ENCODE measurements at regions not wholly inside any gene's neighbourhood (a gene's known extent, or its start where the extent isn't known, plus 50 kb on each side); places are given as distances from the start of the nearest gene placed in this dataset.

DNA sequence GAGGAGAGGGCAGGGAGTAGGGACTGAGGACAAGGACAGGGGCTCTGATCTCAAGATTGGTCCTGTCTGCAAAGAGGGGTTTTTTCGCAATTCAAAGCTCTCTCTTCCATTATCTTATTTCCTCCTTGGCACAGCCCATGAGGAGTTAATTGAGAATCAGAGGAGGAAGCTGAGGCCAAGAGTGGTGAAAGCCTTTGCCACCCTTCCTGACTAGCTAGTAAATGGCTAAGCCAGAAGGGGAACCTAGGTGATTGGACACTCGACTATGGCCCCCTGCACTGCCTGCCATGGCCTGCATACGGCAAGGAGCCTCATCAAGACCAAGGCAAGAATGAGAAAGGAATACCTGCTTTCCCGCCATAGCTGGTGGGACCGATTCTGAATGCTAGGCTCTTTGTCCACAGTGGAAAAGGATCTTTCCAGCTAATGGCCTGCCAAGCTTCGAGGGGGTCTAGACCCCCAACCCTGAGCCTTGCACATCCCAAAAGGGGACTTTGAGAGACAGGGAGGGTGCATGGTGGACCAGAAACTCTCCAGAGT is 237.9 kb downstream of the HAUS1 start:
- Histone ChIP-seq H3K27me3 (ENCODE audit: control insufficient read depth, insufficient read depth, low read length) (no peaks in the 10 kb centered on the region), H3K4me3 (ENCODE audit: low read length) (no peak overlapping the region), H3K36me3 (ENCODE audit: control insufficient read depth, insufficient read depth, low read length) (no peaks in the 10 kb centered on the region), H3K4me1 (ENCODE audit: control insufficient read depth, insufficient read depth, low read length) (peaks cover 8% of the 10 kb centered on the region), H3K9me3 (ENCODE audit: control insufficient read depth, insufficient read depth, low read length) (no peaks in the 10 kb centered on the region), H3K27ac (ENCODE audit: low read length) (no peak overlapping the region)
- no peak for DNase-seq (ENCODE audit: low read depth, low spot score)
- no CpG with 5 or more reads among the region's 6 CpGs for WGBS (ENCODE audit: insufficient coverage, insufficient read length)

DNA sequence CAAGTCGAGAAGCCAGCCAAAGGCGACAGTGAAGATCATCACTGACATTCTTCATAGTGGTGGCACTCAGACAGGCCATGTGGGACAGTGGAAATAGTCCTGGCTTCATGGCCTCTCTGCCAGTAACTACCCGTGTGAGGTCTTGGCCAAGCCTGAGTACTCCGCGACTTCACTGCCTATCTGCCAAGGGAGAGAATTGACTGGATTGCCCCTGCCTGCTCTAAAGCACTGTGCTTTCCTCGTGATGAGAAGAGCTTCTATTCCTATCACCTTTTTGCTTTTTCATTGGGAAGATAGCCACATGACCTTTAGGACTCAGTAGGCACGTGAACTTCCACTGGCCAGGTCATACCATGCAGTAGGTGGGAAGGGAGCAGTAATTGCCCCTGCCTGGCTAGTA is 239.3 kb downstream of the HAUS1 start:
- Histone ChIP-seq H3K36me3 (ENCODE audit: control insufficient read depth, insufficient read depth, low read length) (no peaks in the 10 kb centered on the region), H3K27me3 (ENCODE audit: control insufficient read depth, insufficient read depth, low read length) (no peaks in the 10 kb centered on the region), H3K4me1 (ENCODE audit: control insufficient read depth, insufficient read depth, low read length) (peaks cover 8% of the 10 kb centered on the region), H3K4me3 (ENCODE audit: low read length) (no peak overlapping the region), H3K9me3 (ENCODE audit: control insufficient read depth, insufficient read depth, low read length) (no peaks in the 10 kb centered on the region), H3K27ac (ENCODE audit: low read length) (no peak overlapping the region)
- no CpG with 5 or more reads among the region's 7 CpGs for WGBS (ENCODE audit: insufficient coverage, insufficient read length)
- DNase-seq (ENCODE audit: low read depth, low spot score): no peak

DNA sequence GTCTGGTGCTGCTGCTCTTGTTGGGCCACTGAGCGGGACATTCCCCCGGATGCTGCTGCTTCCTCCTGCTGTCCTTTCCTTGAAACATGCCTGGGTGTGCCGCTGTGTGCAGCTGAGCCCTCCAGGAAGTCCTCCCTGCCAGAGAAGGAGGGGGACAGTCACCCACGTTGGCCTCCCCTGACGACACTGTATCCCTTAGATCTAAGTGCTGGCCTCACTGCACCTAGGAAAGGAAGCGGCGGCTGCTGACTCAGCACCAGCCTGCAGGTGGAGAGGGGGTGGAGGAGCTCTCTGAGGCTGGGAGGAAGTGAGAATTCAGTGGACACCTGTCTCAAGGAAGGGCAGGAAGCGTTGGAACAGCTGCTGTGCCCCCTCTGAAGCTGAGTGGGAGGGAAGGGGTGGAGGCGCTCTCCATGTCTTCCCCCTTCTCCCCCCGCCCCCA is 239.8 kb downstream of the HAUS1 start:
- Histone ChIP-seq H3K36me3 (ENCODE audit: control insufficient read depth, insufficient read depth, low read length) (no peaks in the 10 kb centered on the region), H3K27me3 (ENCODE audit: control insufficient read depth, insufficient read depth, low read length) (no peaks in the 10 kb centered on the region), H3K9me3 (ENCODE audit: control insufficient read depth, insufficient read depth, low read length) (no peaks in the 10 kb centered on the region), H3K4me3 (ENCODE audit: low read length) (no peak overlapping the region), H3K27ac (ENCODE audit: low read length) (no peak overlapping the region), H3K4me1 (ENCODE audit: control insufficient read depth, insufficient read depth, low read length) (peaks cover 8% of the 10 kb centered on the region)
- no peak for DNase-seq (ENCODE audit: low read depth, low spot score)
- WGBS (ENCODE audit: insufficient coverage, insufficient read length): no CpG with 5 or more reads among the region's 10 CpGs

DNA sequence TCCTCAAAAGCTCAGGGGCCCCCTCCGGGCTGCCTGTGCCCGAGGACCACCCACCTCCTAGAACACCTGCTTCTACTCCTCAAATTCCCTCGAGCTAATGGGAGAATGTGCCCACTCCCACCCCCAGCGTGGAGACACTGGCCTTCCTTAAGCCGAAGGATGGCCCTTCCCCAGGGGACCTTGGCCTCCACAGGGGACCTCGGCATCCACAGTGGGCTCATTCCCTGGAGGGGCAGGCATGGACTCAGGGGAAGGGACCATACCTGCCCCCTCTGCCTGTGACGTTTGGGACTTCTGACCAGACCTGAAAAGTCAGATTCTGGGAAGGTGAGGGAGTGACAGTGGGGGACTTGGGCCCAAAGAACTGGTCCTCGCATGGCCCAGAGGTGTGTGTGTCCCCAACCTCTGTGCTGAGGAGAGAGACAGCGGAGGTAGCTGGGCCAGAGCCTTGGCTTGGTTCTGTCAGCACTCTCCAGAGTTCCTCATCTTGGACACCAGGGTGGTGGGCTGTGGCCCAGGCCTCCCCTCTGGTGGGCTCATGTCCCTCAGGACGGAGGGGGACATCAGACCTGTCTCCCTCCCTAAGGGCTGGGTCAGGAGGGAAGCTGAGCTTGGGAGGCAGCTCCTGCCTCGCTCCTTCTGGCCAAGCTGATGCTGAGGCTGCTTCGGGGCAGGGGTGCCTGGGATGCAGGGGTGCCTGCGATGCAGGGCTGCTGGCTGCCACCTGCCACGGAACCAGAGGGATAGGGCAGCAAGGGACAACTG is 240.4 kb downstream of the HAUS1 start:
- Histone ChIP-seq H3K27ac (ENCODE audit: low read length) (no peak overlapping the region), H3K9me3 (ENCODE audit: control insufficient read depth, insufficient read depth, low read length) (no peaks in the 10 kb centered on the region), H3K27me3 (ENCODE audit: control insufficient read depth, insufficient read depth, low read length) (no peaks in the 10 kb centered on the region), H3K4me3 (ENCODE audit: low read length) (no peak overlapping the region), H3K36me3 (ENCODE audit: control insufficient read depth, insufficient read depth, low read length) (no peaks in the 10 kb centered on the region), H3K4me1 (ENCODE audit: control insufficient read depth, insufficient read depth, low read length) (peaks cover 8% of the 10 kb centered on the region)
- no CpG with 5 or more reads among the region's 14 CpGs for WGBS (ENCODE audit: insufficient coverage, insufficient read length)
- no peak for DNase-seq (ENCODE audit: low read depth, low spot score)

DNA sequence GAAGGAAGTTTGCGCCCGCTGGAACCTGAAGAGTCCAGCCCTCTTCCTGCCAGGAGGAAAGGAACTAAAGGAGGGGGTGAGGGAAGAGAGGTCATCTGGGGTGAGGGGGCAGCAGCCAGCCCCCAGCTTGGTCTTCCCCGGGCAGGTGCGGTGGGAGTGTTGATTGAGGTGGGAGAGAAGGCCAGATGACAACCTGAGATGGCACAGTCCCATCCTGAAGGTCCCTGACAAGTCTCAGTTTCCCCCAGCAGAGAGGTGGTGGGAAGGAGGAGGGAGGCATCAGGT is 240.9 kb downstream of the HAUS1 start:
- no CpG with 5 or more reads among the region's 4 CpGs for whole genome bisulfite sequencing (ENCODE audit: insufficient coverage, insufficient read length)
- no peak overlapping the region for H3K4me3 ChIP-seq (ENCODE audit: low read length)
- no peaks in the 10 kb centered on the region for H3K27me3 ChIP-seq (ENCODE audit: control insufficient read depth, insufficient read depth, low read length)
- DNase-seq (ENCODE audit: low read depth, low spot score): no peak
- no peak overlapping the region for H3K27ac ChIP-seq (ENCODE audit: low read length)
- peaks cover 8% of the 10 kb centered on the region for H3K4me1 ChIP-seq (ENCODE audit: control insufficient read depth, insufficient read depth, low read length)
- no peaks in the 10 kb centered on the region for H3K36me3 ChIP-seq (ENCODE audit: control insufficient read depth, insufficient read depth, low read length)
- no peaks in the 10 kb centered on the region for H3K9me3 ChIP-seq (ENCODE audit: control insufficient read depth, insufficient read depth, low read length)

DNA sequence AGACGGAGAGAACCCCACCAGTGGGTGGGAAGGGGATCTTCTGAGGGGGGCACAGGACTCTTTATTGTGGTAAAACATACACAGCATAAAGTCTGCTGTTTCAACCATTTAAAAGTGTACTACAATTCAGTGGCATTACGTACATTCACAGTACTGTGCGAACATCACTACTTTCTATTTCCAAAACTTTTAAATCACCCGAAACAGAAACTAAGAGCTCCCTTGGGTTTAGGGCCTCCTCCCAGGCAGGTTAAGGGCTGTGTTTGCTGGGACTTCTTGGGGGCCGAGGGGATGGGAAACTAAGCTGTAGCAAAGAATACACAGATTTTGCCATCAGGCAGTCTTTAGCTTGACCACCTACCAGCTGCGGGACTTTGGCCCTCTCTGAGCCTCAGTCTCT is 242.0 kb downstream of the HAUS1 start:
- H3K27ac ChIP-seq (ENCODE audit: low read length): no peak overlapping the region
- no peaks in the 10 kb centered on the region for H3K9me3 ChIP-seq (ENCODE audit: control insufficient read depth, insufficient read depth, low read length)
- no peak for DNase-seq (ENCODE audit: low read depth, low spot score)
- no peak overlapping the region for H3K4me3 ChIP-seq (ENCODE audit: low read length)
- 100% methylated on average over 3 of the region's 6 CpGs for WGBS (ENCODE audit: insufficient coverage, insufficient read length)
- H3K27me3 ChIP-seq (ENCODE audit: control insufficient read depth, insufficient read depth, low read length): no peaks in the 10 kb centered on the region
- no peaks in the 10 kb centered on the region for H3K36me3 ChIP-seq (ENCODE audit: control insufficient read depth, insufficient read depth, low read length)
- H3K4me1 ChIP-seq (ENCODE audit: control insufficient read depth, insufficient read depth, low read length): peaks cover 8% of the 10 kb centered on the region

DNA sequence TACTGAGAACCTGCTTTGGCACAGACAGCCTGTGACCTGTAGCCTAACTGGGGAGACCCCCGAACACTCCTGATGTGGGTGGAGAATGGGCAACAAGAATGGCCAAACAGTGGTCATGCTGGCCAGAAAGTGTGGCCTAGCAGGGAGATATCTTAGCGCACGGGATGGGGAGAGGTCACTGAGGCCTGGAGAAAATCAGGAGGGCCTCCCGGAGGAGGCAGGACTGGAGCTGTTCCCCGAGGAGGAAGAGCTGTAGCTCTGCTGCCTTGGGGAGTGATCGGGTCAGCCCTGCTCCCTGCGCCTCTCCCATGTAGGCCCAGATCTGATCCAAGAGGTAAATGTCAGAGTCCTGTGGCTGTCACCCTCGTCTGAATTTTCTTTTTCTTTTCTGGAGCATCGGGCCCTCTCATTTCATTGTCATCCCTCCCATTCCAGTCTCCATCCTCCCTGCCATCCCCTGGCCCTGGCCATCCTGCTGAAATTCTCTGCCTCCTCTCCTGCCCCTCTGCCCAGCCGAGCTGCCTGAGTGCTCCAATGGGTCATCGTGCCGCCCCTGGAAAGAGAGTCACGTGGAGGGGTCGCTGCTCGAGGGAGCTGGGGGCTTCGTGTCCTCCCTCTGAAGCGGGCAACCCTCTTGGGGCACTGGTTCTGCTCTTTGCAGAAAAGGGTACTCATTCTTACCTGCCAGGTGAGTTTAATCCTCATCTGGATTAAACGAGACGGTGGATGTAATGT is 242.9 kb downstream of the HAUS1 start:
- no peak overlapping the region for H3K27ac ChIP-seq (ENCODE audit: low read length)
- H3K27me3 ChIP-seq (ENCODE audit: control insufficient read depth, insufficient read depth, low read length): no peaks in the 10 kb centered on the region
- H3K36me3 ChIP-seq (ENCODE audit: control insufficient read depth, insufficient read depth, low read length): no peaks in the 10 kb centered on the region
- no CpG with 5 or more reads among the region's 19 CpGs for WGBS (ENCODE audit: insufficient coverage, insufficient read length)
- no peak for DNase-seq (ENCODE audit: low read depth, low spot score)
- H3K9me3 ChIP-seq (ENCODE audit: control insufficient read depth, insufficient read depth, low read length): no peaks in the 10 kb centered on the region
- H3K4me1 ChIP-seq (ENCODE audit: control insufficient read depth, insufficient read depth, low read length): peaks cover 8% of the 10 kb centered on the region
- no peak overlapping the region for H3K4me3 ChIP-seq (ENCODE audit: low read length)

DNA sequence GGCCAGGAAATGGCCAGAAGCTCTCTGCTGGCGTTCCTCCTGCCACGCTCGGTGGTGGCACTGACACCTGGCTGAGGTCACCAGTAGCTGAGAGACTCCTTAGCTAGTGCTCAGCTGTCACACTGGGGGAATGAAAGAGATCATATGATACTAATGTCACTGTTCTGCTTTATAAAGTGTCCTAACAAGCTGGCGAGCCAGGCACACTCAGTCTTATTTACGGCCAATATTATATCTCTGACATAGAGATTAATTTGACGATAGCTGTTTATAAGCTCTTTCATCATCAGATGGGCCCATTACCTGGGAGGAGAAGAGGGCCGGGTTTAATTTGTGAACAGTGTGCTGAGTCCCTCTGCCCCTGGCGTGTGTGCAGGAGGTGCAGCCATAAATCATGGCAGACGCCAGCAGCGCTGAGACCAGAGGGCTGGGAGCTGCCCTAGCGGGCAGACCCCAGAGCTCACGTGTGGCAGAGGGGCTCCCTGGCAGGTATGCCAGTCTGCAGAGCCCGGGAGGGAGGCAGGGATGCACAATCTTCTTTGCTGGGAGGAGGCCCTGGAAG is 246.5 kb downstream of the HAUS1 start:
- H3K9me3 ChIP-seq (ENCODE audit: control insufficient read depth, insufficient read depth, low read length): no peaks in the 10 kb centered on the region
- H3K36me3 ChIP-seq (ENCODE audit: control insufficient read depth, insufficient read depth, low read length): no peaks in the 10 kb centered on the region
- no peak overlapping the region for H3K4me3 ChIP-seq (ENCODE audit: low read length)
- H3K27ac ChIP-seq (ENCODE audit: low read length): no peak overlapping the region
- no peaks in the 10 kb centered on the region; the same call in 1 of the 2 replicates for H3K4me1 ChIP-seq (ENCODE audit: control insufficient read depth, insufficient read depth, low read length)
- no peaks in the 10 kb centered on the region for H3K27me3 ChIP-seq (ENCODE audit: control insufficient read depth, insufficient read depth, low read length)
- WGBS (ENCODE audit: insufficient coverage, insufficient read length): no CpG with 5 or more reads among the region's 13 CpGs
- DNase-seq (ENCODE audit: low read depth, low spot score): no peak

DNA sequence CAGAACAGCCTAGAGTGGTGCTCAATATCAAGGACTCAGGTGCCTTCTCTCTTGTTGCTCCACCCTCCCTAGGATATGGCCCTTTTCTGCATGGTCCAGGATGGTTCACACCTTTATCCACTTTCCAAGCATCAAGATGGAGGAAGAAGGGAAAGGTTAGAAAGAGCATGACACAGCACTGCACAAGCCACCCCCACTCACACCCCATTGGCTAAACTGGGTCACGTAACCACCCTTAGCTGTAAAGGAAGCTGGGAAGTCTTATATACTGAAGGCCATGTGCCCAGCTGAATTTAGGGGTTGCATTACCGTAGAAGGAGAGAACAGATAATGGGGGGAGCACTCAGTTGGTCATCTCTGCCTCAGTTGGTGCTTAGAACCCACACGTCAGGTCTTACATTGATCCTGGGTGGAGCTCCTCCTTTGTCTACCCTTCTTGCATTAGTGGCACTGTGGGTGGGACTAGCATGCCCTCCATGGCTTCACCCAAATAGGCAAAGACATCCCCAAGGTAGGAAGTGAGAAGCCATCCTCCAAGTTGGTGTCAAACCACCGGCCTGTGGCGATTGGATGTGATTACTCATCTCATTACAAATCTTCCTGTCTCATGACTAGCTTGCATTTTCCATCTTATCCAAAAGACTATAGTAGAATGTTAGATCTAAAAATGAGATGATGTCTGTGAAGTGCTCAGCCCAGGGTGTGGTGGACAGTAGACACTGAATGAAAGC is 248.5 kb downstream of the HAUS1 start:
- Histone ChIP-seq H3K4me1 (ENCODE audit: control insufficient read depth, insufficient read depth, low read length) (no peaks in the 10 kb centered on the region; the same call in 1 of the 2 replicates), H3K36me3 (ENCODE audit: control insufficient read depth, insufficient read depth, low read length) (no peaks in the 10 kb centered on the region), H3K9me3 (ENCODE audit: control insufficient read depth, insufficient read depth, low read length) (no peaks in the 10 kb centered on the region), H3K27me3 (ENCODE audit: control insufficient read depth, insufficient read depth, low read length) (no peaks in the 10 kb centered on the region), H3K4me3 (ENCODE audit: low read length) (no peak overlapping the region), H3K27ac (ENCODE audit: low read length) (no peak overlapping the region)
- no CpG with 5 or more reads among the region's 5 CpGs for WGBS (ENCODE audit: insufficient coverage, insufficient read length)
- no peak for DNase-seq (ENCODE audit: low read depth, low spot score)

DNA sequence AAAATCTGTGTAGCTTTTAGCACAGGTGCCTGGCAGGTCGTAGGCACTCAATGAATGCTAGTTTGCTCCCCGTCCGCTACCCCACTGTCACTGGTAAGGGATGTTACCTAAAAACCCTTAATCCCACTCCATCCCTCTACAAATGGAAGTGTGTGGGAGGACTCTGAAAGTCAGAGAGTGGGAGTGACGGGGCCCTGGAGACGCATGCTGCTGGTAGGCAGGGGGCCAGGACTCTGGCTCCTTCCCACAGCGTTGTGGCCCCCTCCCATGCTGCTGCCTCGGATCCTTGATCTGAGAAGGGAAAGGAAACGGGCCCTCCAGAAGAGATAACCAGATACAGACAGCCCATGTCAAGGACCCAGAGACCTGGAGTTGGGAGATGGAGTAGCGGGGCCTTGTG is 249.3 kb downstream of the HAUS1 start:
- no peaks in the 10 kb centered on the region for H3K27me3 ChIP-seq (ENCODE audit: control insufficient read depth, insufficient read depth, low read length)
- DNase-seq (ENCODE audit: low read depth, low spot score): no peak
- no CpG with 5 or more reads among the region's 9 CpGs for WGBS (ENCODE audit: insufficient coverage, insufficient read length)
- no peaks in the 10 kb centered on the region; the same call in 1 of the 2 replicates for H3K4me1 ChIP-seq (ENCODE audit: control insufficient read depth, insufficient read depth, low read length)
- no peak overlapping the region for H3K27ac ChIP-seq (ENCODE audit: low read length)
- H3K9me3 ChIP-seq (ENCODE audit: control insufficient read depth, insufficient read depth, low read length): no peaks in the 10 kb centered on the region
- no peak overlapping the region for H3K4me3 ChIP-seq (ENCODE audit: low read length)
- no peaks in the 10 kb centered on the region for H3K36me3 ChIP-seq (ENCODE audit: control insufficient read depth, insufficient read depth, low read length)
